C4-2B (cell line): ENCODE measurements at regions not wholly inside any gene's neighbourhood (a gene's known extent, or its start where the extent isn't known, plus 50 kb on each side); places are given as distances from the start of the nearest gene placed in this dataset.

ENCODE experiments used
- ZFX ChIP-seq: fragments of 450-650 bp; IDR thresholded peaks from 2 replicates; pipeline ENCODE4 v1.6.1; 2017
- TF ChIP-seq, protein P1 (sequence below): fragments of 450-650 bp; conservative IDR thresholded peaks from 2 replicates; pipeline ENCODE4 v1.5.1; 2017; ENCODE audit warnings: mild to moderate bottlenecking

DNA sequence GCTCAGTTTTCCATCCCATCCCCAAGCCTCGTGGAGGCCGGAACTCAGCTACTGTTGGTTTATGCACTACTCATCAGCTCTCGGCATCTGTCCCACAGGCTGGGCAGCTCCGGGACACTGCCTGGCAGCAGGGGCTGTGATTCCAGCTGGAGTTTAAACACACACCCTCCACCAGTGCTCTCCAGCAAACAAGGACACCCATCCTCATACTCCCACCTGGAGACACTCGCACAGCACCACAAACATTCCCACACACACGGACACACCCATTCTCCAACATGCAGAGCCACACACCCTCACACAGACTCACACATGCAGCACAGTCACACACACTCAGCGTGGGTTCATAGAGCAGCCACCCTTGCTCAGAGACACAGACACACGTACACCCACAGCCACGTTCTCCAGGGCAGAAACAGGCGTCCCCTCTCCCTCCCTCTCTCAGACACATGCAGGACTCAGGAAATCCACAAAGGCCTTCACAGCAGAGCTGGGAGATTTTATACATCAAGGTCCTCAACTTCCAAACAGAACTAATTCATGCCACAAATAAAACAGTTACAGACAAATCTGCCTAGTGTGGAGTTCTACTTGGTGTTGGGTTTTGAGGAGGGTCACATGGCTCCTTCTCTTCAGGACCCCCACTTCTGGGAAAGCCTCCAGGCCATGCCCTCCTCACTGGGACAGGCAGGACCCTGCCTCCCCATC is 785.4 kb downstream of the UQCRFS1 start:
- TF ChIP-seq, protein P1, sequence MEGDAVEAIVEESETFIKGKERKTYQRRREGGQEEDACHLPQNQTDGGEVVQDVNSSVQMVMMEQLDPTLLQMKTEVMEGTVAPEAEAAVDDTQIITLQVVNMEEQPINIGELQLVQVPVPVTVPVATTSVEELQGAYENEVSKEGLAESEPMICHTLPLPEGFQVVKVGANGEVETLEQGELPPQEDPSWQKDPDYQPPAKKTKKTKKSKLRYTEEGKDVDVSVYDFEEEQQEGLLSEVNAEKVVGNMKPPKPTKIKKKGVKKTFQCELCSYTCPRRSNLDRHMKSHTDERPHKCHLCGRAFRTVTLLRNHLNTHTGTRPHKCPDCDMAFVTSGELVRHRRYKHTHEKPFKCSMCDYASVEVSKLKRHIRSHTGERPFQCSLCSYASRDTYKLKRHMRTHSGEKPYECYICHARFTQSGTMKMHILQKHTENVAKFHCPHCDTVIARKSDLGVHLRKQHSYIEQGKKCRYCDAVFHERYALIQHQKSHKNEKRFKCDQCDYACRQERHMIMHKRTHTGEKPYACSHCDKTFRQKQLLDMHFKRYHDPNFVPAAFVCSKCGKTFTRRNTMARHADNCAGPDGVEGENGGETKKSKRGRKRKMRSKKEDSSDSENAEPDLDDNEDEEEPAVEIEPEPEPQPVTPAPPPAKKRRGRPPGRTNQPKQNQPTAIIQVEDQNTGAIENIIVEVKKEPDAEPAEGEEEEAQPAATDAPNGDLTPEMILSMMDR, result no peak
- TF ChIP-seq ZFX, result no peak
